Vagina (tissue), 2 donors: ENCODE measurements at regions not wholly inside any gene's neighbourhood (a gene's known extent, or its start where the extent isn't known, plus 50 kb on each side); places are given as distances from the start of the nearest gene placed in this dataset.

Experiments used
- POLR2AphosphoS5 ChIP-seq, 2 donors: sonication (generic); formaldehyde crosslinking; IDR thresholded peaks; one replicate each; pipeline ENCODE4 v1.9.0; 2017; ENCODE audit warnings: antibody characterized with exemption in 2 of 2, mild to moderate bottlenecking in 2 of 2, low read depth in 1 of 2; ENCODE audit not compliant: insufficient read depth in 1 of 2
- TF ChIP-seq, protein P1 (sequence below), 3 experiments: fragments of 450-650 bp in 2 of 3; fragments of 200-600 bp in 1 of 3; sonication (generic) in 1 of 3; IDR thresholded peaks; one replicate each; pipeline ENCODE4 v1.5.1; 2017 to 2019; ENCODE audit warnings: antibody characterized with exemption in 3 of 3, mild to moderate bottlenecking in 2 of 3, moderate library complexity in 2 of 3

DNA sequence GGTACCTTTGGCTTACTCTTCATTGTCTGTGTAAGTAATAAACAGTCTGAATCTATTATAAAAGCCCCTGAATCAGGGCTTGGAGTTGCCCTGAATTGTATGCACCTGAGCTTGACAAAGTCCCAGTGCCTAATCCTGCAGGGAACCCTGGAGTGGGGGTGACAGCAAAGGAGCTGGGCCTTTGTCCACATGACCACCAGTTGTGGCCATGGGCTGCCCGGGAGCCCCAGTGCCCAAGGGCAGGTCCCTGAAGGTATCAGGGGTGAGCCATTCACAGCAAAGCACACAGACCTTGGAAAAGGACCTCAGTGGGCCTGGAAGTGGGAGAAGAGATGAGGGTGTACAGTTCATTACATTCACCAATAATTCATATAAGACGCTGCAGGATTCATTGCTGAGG, 94.2 kb downstream of the BANF2 start:
- TF ChIP-seq, protein P1, sequence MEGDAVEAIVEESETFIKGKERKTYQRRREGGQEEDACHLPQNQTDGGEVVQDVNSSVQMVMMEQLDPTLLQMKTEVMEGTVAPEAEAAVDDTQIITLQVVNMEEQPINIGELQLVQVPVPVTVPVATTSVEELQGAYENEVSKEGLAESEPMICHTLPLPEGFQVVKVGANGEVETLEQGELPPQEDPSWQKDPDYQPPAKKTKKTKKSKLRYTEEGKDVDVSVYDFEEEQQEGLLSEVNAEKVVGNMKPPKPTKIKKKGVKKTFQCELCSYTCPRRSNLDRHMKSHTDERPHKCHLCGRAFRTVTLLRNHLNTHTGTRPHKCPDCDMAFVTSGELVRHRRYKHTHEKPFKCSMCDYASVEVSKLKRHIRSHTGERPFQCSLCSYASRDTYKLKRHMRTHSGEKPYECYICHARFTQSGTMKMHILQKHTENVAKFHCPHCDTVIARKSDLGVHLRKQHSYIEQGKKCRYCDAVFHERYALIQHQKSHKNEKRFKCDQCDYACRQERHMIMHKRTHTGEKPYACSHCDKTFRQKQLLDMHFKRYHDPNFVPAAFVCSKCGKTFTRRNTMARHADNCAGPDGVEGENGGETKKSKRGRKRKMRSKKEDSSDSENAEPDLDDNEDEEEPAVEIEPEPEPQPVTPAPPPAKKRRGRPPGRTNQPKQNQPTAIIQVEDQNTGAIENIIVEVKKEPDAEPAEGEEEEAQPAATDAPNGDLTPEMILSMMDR (IDR thresholded peaks at IDR 0.05), result no peak
- TF ChIP-seq POLR2AphosphoS5 (IDR thresholded peaks at IDR 0.05; ENCODE audit: insufficient read depth in 1 of 2, low read depth in 1 of 2), result no peak
